ENCODE measurements at regions not wholly inside any gene's neighbourhood (a gene's known extent, or its start where the extent isn't known, plus 50 kb on each side); places are given as distances from the start of the nearest gene placed in this dataset.

DNA sequence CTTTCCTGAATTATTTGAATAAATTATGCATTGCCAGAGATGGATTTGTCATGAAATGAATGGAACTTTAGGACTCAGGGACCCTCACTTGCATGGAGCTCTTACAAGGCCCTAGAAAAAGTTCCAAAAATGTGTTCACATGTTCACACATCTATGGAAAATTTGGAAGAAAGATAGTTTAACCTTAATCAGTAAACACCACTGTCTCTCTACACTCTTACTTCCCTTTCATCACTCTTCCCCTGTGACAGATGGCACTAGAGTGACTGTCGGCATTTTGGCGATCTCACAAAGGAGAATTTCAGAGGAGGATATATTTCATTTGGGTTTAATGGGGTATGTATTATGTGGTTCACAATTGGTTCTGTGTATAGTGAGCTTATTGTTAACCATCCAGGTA lies 600.8 kb downstream of the IGSF11 start:
- H2BK12ac ChIP-seq (ENCODE audit: low read depth, low read length) = no peak overlapping the region
- no peaks in the 10 kb centered on the region for H3K79me2 ChIP-seq (ENCODE audit: control insufficient read depth in 1 of 2, insufficient read depth in 2 of 2, low read length in 2 of 2)
- CTCF ChIA-PET (ENCODE audit: partially characterized antibody) = no interaction called here
- WGBS, 2 experiments (ENCODE audit: extremely low coverage in 1 of 2, insufficient coverage in 1 of 2, insufficient read length in 1 of 2, insufficient replicate concordance in 2 of 2, low coverage in 1 of 2, low lambda C conversion rate in 2 of 2, missing lambda C conversion rate in 1 of 2) = 92% methylated on average over 2 of the region's 2 CpGs; no CpG with 5 or more reads in 1 of the 2 experiments
- FAIRE-seq (no peak), DNase-seq (ENCODE audit: low read depth in 1 of 2, low spot score in 2 of 2) (no peak)
- no peak overlapping the region for H3K14ac ChIP-seq (ENCODE audit: insufficient read length)
- no peak overlapping the region for H2BK120ac ChIP-seq (replicated peaks; ENCODE audit: low read depth, low read length)
- TF ChIP-seq SAP30 (IDR thresholded peaks at IDR 0.05; ENCODE audit: insufficient read depth, insufficient replicate concordance, low read length) = no peak
- no peak for TF ChIP-seq HDAC6 (IDR thresholded peaks at IDR 0.05; ENCODE audit: low read depth, low read length)
- H2AK5ac ChIP-seq (ENCODE audit: low read depth, low read length) = no peak overlapping the region
- no peak overlapping the region for H3K9ac ChIP-seq (replicated peaks in 1 of 4; ENCODE audit: extremely low read depth in 1 of 4, low read depth in 3 of 4, low read length in 3 of 4)
- H3K23ac ChIP-seq (ENCODE audit: insufficient read length) = no peak overlapping the region
- no peak overlapping the region for H3K4me2 ChIP-seq (ENCODE audit: insufficient read depth in 1 of 2, low read depth in 2 of 2, low read length in 2 of 2)
- H3K9me3 ChIP-seq (ENCODE audit: insufficient read depth in 2 of 2, low read depth in 1 of 2, low read length in 1 of 2) = no peaks in the 10 kb centered on the region
- H4K91ac ChIP-seq (replicated peaks; ENCODE audit: insufficient read length, low read length) = no peak overlapping the region
- H3K27ac ChIP-seq (ENCODE audit: low read depth, low read length) = no peak overlapping the region
- H2BK20ac ChIP-seq (ENCODE audit: low read length) = no peak overlapping the region
- no peak overlapping the region for H4K8ac ChIP-seq (ENCODE audit: extremely low read depth, insufficient read depth, low read length)
- no peaks in the 10 kb centered on the region for H3K23me2 ChIP-seq (ENCODE audit: low read depth, low read length)
- H4K5ac ChIP-seq (ENCODE audit: insufficient read length, low read depth, low read length) = no peak overlapping the region
- H4K20me1 ChIP-seq (replicated peaks in 1 of 2; ENCODE audit: control insufficient read depth in 1 of 2, insufficient read depth in 2 of 2, low read length in 2 of 2) = no peaks in the 10 kb centered on the region
- H3K79me1 ChIP-seq (ENCODE audit: low read depth, low read length) = no peaks in the 10 kb centered on the region
- no peak overlapping the region for H2BK5ac ChIP-seq (ENCODE audit: low read depth, low read length)
- H3K27me3 ChIP-seq (replicated peaks in 1 of 4; ENCODE audit: control insufficient read depth in 3 of 4, extremely low read depth in 1 of 4, insufficient read depth in 3 of 4, low read length in 3 of 4) = no peaks in the 10 kb centered on the region
- no peak overlapping the region for H3K4ac ChIP-seq (replicated peaks; ENCODE audit: insufficient read length, low read depth, low read length)
- no peak overlapping the region for H3K4me3 ChIP-seq (ENCODE audit: extremely low read depth in 1 of 4, insufficient read depth in 2 of 4, low read depth in 3 of 4, low read length in 4 of 4)
- H2AFZ ChIP-seq (ENCODE audit: low read length) = no peak overlapping the region
- no peak overlapping the region for H3K56ac ChIP-seq (replicated peaks; ENCODE audit: insufficient read length, low read depth, low read length)
- no peaks in the 10 kb centered on the region for H3K4me1 ChIP-seq (replicated peaks in 1 of 4; ENCODE audit: control insufficient read depth in 3 of 4, insufficient read depth in 4 of 4, low read length in 3 of 4)
- POLR2A ChIA-PET (ENCODE audit: partially characterized antibody) = no interaction called here
- no peak overlapping the region for H2BK15ac ChIP-seq (ENCODE audit: low read length)
- no peaks in the 10 kb centered on the region for H3K36me3 ChIP-seq (ENCODE audit: control insufficient read depth in 2 of 4, insufficient read depth in 4 of 4, low read length in 3 of 4)
- no peak overlapping the region for H3K18ac ChIP-seq (ENCODE audit: extremely low read depth, low read length)
